Motor neuron (in vitro differentiated cells): ENCODE measurements at regions not wholly inside any gene's neighbourhood (a gene's known extent, or its start where the extent isn't known, plus 50 kb on each side); places are given as distances from the start of the nearest gene placed in this dataset.
"Not testable (repeated sequence)": the region's sequence is repeated elsewhere in the genome, so short reads cannot be mapped to it uniquely, and the experiment has no call there.

Source experiments
- ATAC-seq, 8 experiments: fragments of 200-7000 bp; cut with Tn5 transposase; replicated peaks in 6 of 8; 2 replicates each; pipeline ENCODE4 v1.8.0; 2021; ENCODE audit warnings: mild to moderate bottlenecking in 8 of 8, moderate library complexity in 8 of 8
- H3K27ac ChIP-seq, 2 donors: fragments of 250-450 bp; sonication (Bioruptor Pico); 2 replicates each; pipeline ENCODE4 v1.9.0; 2021; ENCODE audit warnings: antibody characterized with exemption in 2 of 2, mild to moderate bottlenecking in 2 of 2, moderate library complexity in 1 of 2
- H3K4me1 ChIP-seq, 2 donors: fragments of 250-450 bp; sonication (Bioruptor Pico); replicated peaks in 1 of 2; 2 replicates each; pipeline ENCODE4 v1.6.1; 2021; ENCODE audit warnings: antibody characterized with exemption in 2 of 2, mild to moderate bottlenecking in 2 of 2, moderate library complexity in 1 of 2
- H3K4me3 ChIP-seq, 5 donors: fragments of 250-450 bp; sonication (Bioruptor Pico); 2 replicates each; pipeline ENCODE4 v1.9.0; 2021; ENCODE audit warnings: antibody characterized with exemption in 5 of 5, mild to moderate bottlenecking in 5 of 5, moderate library complexity in 4 of 5
- WGBS, 10 experiments: fragments of 450-650 bp; shearing (Covaris generic); methylation state at CpG; one replicate each; pipeline ENCODE4 v1.0.0; 2022; 5-methylcytosine and 5-hydroxymethylcytosine counted together
- in situ Hi-C, 9 experiments: fragments of 400-800 bp; cut with MboI; loops; one replicate each; pipeline ENCODE4 v1.15.0; 2021; ENCODE audit warnings: low sequenced_read_pairs in 9 of 9, low pct_unique_long_range_greater_than_20kb in 2 of 9; ENCODE audit not compliant: unreplicated experiment in 9 of 9

DNA sequence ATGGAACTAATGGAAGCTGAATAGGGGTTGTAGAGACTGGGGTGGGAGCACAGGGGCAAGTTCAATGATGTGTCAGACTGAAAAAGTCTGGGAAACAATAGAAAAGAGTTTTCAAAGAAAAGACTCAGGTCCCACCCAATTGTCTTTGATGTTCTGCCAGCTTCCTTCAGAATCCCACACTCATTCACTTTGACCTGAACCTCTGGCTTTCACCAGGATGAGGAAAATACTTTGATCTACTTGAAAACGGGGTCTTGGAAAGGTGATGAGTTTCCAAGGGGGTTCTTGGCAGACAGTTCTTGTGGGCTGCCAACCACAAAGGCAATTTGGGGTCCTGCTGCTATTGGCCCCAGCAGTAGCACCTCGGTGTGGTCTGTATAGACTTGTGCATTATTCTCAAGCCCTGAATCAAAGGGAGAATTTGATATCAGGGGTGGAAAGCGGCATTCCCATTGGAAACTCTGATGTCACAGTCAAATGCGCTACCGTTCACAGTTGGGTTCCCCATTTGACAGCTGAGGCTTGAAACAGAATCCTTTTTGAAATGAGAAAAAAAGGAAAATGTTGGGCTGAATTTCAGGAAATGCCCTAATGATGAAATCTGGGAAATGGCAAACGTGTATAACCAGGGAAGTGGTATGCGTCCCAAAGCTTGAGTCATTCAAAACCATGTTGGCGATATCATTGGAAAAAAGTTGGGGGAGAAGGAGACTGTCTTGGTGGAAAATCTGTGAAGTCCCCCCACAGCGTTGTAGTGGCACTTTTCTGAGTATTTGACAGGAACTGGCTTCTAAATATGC, 229.2 kb upstream of the LRTM1 start:
- no peak overlapping the region for H3K4me3 ChIP-seq
- no peaks in the 10 kb centered on the region for H3K4me1 ChIP-seq
- ATAC-seq = no peak
- in situ Hi-C loops = loop anchor here in 1 of 9 experiments (25.0 kb wide), 1 partner anchor 270 kb away; no protein-coding TSS in a partner anchor
- 63 to 100% (median 83%) methylated on average over 2 to 8 of the region's 9 CpGs for WGBS, 10 experiments
- H3K27ac ChIP-seq = no peak overlapping the region

- Histone ChIP-seq H3K4me1 (no peaks in the 10 kb centered on the region), H3K27ac (no peak overlapping the region), H3K4me3 (no peak overlapping the region)
- no peak for ATAC-seq
- WGBS, 10 experiments = 81 to 100% (median 92%) methylated on average over 1 to 8 of the region's 9 CpGs
- in situ Hi-C loops = no loop called here
Measured at GRCh38 chr3:55147856-55148720, 220.2 kb upstream of the LRTM1 start.

DNA sequence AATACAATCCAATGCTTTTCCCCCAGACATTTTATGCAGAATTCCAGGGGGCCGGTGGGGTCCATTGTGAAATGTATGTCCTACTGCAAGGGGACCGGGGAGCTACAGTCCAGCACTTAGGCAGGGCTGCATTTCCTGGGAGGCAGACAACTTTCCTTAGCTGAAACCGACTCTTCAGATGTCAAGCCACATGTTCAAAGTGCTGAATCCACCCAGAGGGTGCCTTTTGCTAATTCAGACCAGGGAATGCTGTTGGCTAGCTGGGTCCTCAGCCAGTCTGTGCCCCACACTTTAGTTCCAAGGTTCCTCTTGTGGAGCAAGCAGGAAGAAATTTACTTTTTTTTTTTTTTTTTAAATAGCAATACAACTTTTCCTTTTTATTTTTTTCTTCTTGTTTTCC, 219.5 kb upstream of the LRTM1 start:
- 20 to 93% (median 67%) methylated on average over 1 to 3 of the region's 3 CpGs; no CpG with 5 or more reads in 5 of the 10 experiments for WGBS, 10 experiments
- H3K27ac ChIP-seq = no peak overlapping the region
- no peak overlapping the region for H3K4me3 ChIP-seq
- ATAC-seq = no peak
- H3K4me1 ChIP-seq = no peaks in the 10 kb centered on the region
- in situ Hi-C loops = no loop called here

- peak in 2 of 8 experiments; percentile 36 to 50 for ATAC-seq
- Histone ChIP-seq H3K4me1 (no peaks in the 10 kb centered on the region), H3K4me3 (no peak overlapping the region), H3K27ac (no peak overlapping the region)
- WGBS, 10 experiments = 40 to 95% (median 77%) methylated on average over 1 to 4 of the region's 4 CpGs; no CpG with 5 or more reads in 2 of the 10 experiments
- in situ Hi-C loops = no loop called here
Measured at GRCh38 chr3:55146216-55146615, 218.4 kb upstream of the LRTM1 start.

- in situ Hi-C loops = no loop called here
- H3K4me1 ChIP-seq = no peaks in the 10 kb centered on the region
- no peak overlapping the region for H3K4me3 ChIP-seq
- 3 to 95% (median 57%) methylated on average over 1 to 7 of the region's 7 CpGs; no CpG with 5 or more reads in 2 of the 10 experiments for WGBS, 10 experiments
- no peak overlapping the region for H3K27ac ChIP-seq
- peak in 2 of 8 experiments; percentile 50 to 72 for ATAC-seq
Measured at GRCh38 chr3:55144015-55144673, 216.3 kb upstream of the LRTM1 start.

DNA sequence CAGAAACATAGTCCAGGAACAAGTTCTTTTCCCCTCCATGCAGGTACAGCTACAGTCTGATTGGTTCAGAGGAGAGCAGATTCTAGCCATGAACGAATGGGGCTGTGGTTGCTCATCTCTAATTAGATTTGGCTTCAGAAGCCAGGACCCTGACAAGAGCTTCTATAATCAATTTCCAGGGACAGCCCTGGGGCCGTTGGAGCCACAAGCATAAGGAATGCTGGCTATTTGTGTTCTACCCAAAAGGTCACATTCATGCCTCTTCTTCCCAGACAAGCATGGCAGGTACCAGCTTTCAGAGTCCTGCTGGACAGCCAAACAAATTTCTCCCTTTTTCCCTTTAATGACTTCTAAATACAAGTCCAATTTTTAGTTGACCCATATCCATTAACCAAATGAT, 215.5 kb upstream of the LRTM1 start:
- no peak for ATAC-seq
- H3K27ac ChIP-seq = no peak overlapping the region
- in situ Hi-C loops = no loop called here
- 0 to 86% (median 67%) methylated on average over 1 of the region's 2 CpGs; no CpG with 5 or more reads in 5 of the 10 experiments for WGBS, 10 experiments
- H3K4me3 ChIP-seq = no peak overlapping the region
- H3K4me1 ChIP-seq = no peaks in the 10 kb centered on the region

- H3K27ac ChIP-seq, H3K4me3 ChIP-seq, H3K4me1 ChIP-seq, ATAC-seq, in situ Hi-C loops: not testable (repeated sequence)
- WGBS, 10 experiments = 70 to 100% (median 95%) methylated on average over 1 to 5 of the region's 25 CpGs; no CpG with 5 or more reads in 6 of the 10 experiments
Measured at GRCh38 chr3:55136291-55136690, 208.4 kb upstream of the LRTM1 start.

DNA sequence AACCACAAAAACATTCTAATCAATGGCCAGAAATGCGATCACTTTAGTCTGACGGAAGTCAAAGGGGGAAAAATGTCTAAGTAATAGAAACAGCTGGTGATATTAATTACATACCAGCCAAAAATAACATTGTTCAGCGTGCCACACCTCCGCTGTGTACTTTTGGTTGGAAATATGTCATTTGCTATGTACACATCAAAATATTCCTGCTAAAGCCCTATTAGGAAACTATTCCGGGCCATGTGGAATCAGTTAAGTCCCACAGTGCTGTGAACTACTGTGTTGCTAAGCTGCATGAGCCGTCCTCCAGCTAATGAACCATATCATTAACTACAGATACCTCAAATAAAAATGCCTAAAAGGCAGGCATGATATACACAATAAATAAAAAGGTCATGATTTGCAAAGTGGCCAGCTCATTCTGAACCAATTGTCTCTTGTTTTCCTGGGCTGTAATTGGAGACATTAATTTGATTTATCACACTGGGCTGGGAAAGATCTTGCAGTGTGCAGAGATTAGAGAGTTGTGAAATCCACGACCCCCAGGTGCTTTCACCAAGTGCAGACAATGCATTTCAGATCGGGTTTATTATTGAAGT, 200.5 kb upstream of the LRTM1 start:
- in situ Hi-C loops = no loop called here
- Histone ChIP-seq H3K27ac (no peak overlapping the region), H3K4me3 (no peak overlapping the region), H3K4me1 (peaks cover 14 to 17% of the 10 kb centered on the region in 2 donors)
- 0 to 62% (median 10%) methylated on average over 1 to 8 of the region's 8 CpGs; no CpG with 5 or more reads in 1 of the 10 experiments for WGBS, 10 experiments
- peak; percentile 90 to 98 (median 96) for ATAC-seq

DNA sequence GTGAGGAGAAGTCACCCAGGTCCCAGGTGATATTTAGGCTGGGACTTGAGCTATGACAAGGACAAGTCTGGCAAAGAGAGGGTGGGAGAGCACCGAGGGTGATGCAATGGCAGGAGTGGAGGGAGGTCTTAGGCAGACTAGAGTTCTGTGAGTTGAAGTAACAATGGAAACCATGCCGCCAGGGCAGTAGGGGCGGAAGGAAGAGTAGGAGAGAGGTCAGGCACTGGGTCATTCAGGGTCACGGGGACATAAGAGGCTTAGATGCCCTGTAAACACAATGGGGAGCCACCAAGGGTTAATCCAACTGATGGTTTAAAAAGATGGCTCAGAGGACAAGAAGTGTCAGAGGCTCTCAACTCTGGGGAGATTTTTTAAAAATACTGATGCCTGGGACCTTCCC, 199.7 kb upstream of the LRTM1 start:
- no peak for ATAC-seq
- WGBS, 10 experiments = 20 to 52% (median 36%) methylated on average over 1 to 4 of the region's 4 CpGs; no CpG with 5 or more reads in 4 of the 10 experiments
- Histone ChIP-seq H3K27ac (no peak overlapping the region), H3K4me1 (peaks cover 19 to 22% of the 10 kb centered on the region in 2 donors), H3K4me3 (no peak overlapping the region)
- in situ Hi-C loops = no loop called here

GRCh38 chr3:55124371-55124770, 196.5 kb upstream of the LRTM1 start:
- Histone ChIP-seq H3K4me3 (no peak overlapping the region), H3K4me1 (peaks cover 24% of the 10 kb centered on the region in 2 donors), H3K27ac (no peak overlapping the region)
- ATAC-seq = no peak
- 57 to 100% (median 88%) methylated on average over 1 to 4 of the region's 4 CpGs; no CpG with 5 or more reads in 1 of the 10 experiments for WGBS, 10 experiments
- in situ Hi-C loops = no loop called here
